Smooth muscle cell of the brain vasculature (primary cell): ENCODE measurements at regions not wholly inside any gene's neighbourhood (a gene's known extent, or its start where the extent isn't known, plus 50 kb on each side); places are given as distances from the start of the nearest gene placed in this dataset.

ENCODE experiments used
- DNase-seq: peaks from one replicate; pipeline ENCODE4 v3.0.0-alpha.2; 2012; ENCODE audit warnings: low read depth, low spot score

- no peak for DNase-seq
Measured at GRCh38 chr7:21359163-21359562, 68.7 kb upstream of the SP4 start.

GRCh38 chr7:21361413-21362125 is 66.3 kb upstream of the SP4 start:
- no peak for DNase-seq

- no peak for DNase-seq
Measured at GRCh38 chr7:21364801-21365271, 63.0 kb upstream of the SP4 start.

- no peak for DNase-seq
Measured at GRCh38 chr7:21365866-21366624, 61.8 kb upstream of the SP4 start.

- DNase-seq, result no peak
Measured at GRCh38 chr7:21367081-21367480, 60.8 kb upstream of the SP4 start.

- no peak for DNase-seq
Measured at GRCh38 chr7:21367537-21367936, 60.3 kb upstream of the SP4 start.

GRCh38 chr7:21368317-21368716 is 59.6 kb upstream of the SP4 start:
- DNase-seq, result no peak

- no peak for DNase-seq
Measured at GRCh38 chr7:21370283-21370982, 57.5 kb upstream of the SP4 start.

GRCh38 chr7:21371360-21371759 is 56.5 kb upstream of the SP4 start:
- DNase-seq, result no peak

- no peak for DNase-seq
Measured at GRCh38 chr7:21373031-21373430, 54.9 kb upstream of the SP4 start.

- DNase-seq, result no peak
Measured at GRCh38 chr7:21374134-21374533, 53.7 kb upstream of the SP4 start.

- DNase-seq, result no peak
Measured at GRCh38 chr7:21377545-21377944, 50.3 kb upstream of the SP4 start.
